Breast epithelium (tissue), 3 donors: ENCODE measurements at regions not wholly inside any gene's neighbourhood (a gene's known extent, or its start where the extent isn't known, plus 50 kb on each side); places are given as distances from the start of the nearest gene placed in this dataset.

Experiments
- CTCF ChIP-seq, 3 donors: fragments of 450-650 bp; IDR thresholded peaks; one replicate each; pipeline ENCODE4 v1.5.1; 2016 to 2017; ENCODE audit warnings: antibody characterized with exemption in 3 of 3, mild to moderate bottlenecking in 3 of 3, moderate library complexity in 3 of 3
- POLR2A ChIP-seq: fragments of 450-650 bp; IDR thresholded peaks from one replicate; pipeline ENCODE4 v1.6.1; 2016; ENCODE audit warnings: antibody characterized with exemption, mild to moderate bottlenecking, moderate library complexity
- POLR2AphosphoS5 ChIP-seq, 3 donors: sonication (generic); formaldehyde crosslinking; IDR thresholded peaks; one replicate each; pipeline ENCODE4 v1.6.1; 2017; ENCODE audit warnings: antibody characterized with exemption in 3 of 3

- TF ChIP-seq POLR2A (no peak), CTCF (IDR thresholded peaks at IDR 0.05) (no peak), POLR2AphosphoS5 (IDR thresholded peaks at IDR 0.05) (no peak)
Measured at GRCh38 chr13:76132532-76132931, 496.4 kb downstream of the LMO7 start.
